Fibroblast of mammary gland (primary cell): ENCODE measurements at regions not wholly inside any gene's neighbourhood (a gene's known extent, or its start where the extent isn't known, plus 50 kb on each side); places are given as distances from the start of the nearest gene placed in this dataset.
A peak's percentile ranks its signal among the peaks of the same experiment; 100 is the strongest.

ENCODE experiments used
- DNase-seq: peaks from one replicate; pipeline ENCODE4 v3.0.0-alpha.2; 2010; ENCODE audit warnings: low read depth
- H3K4me3 ChIP-seq: 2 replicates; pipeline ENCODE4 v1.5.1; 2011; ENCODE audit warnings: low read depth, mild to moderate bottlenecking, low read length, moderate library complexity; ENCODE audit not compliant: control insufficient read depth
- TF ChIP-seq, protein P1 (sequence below): conservative IDR thresholded peaks from 2 replicates; pipeline ENCODE4 v1.5.1; 2011; ENCODE audit warnings: low read depth, low read length, inconsistent platforms; ENCODE audit not compliant: control insufficient read depth, insufficient read depth

GRCh38 chr2:120919771-120920453 is 184.2 kb downstream of the GLI2 start:
- no peak overlapping the region for H3K4me3 ChIP-seq
- TF ChIP-seq, protein P1, sequence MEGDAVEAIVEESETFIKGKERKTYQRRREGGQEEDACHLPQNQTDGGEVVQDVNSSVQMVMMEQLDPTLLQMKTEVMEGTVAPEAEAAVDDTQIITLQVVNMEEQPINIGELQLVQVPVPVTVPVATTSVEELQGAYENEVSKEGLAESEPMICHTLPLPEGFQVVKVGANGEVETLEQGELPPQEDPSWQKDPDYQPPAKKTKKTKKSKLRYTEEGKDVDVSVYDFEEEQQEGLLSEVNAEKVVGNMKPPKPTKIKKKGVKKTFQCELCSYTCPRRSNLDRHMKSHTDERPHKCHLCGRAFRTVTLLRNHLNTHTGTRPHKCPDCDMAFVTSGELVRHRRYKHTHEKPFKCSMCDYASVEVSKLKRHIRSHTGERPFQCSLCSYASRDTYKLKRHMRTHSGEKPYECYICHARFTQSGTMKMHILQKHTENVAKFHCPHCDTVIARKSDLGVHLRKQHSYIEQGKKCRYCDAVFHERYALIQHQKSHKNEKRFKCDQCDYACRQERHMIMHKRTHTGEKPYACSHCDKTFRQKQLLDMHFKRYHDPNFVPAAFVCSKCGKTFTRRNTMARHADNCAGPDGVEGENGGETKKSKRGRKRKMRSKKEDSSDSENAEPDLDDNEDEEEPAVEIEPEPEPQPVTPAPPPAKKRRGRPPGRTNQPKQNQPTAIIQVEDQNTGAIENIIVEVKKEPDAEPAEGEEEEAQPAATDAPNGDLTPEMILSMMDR, result no peak
- peak; percentile 44 for DNase-seq

DNA sequence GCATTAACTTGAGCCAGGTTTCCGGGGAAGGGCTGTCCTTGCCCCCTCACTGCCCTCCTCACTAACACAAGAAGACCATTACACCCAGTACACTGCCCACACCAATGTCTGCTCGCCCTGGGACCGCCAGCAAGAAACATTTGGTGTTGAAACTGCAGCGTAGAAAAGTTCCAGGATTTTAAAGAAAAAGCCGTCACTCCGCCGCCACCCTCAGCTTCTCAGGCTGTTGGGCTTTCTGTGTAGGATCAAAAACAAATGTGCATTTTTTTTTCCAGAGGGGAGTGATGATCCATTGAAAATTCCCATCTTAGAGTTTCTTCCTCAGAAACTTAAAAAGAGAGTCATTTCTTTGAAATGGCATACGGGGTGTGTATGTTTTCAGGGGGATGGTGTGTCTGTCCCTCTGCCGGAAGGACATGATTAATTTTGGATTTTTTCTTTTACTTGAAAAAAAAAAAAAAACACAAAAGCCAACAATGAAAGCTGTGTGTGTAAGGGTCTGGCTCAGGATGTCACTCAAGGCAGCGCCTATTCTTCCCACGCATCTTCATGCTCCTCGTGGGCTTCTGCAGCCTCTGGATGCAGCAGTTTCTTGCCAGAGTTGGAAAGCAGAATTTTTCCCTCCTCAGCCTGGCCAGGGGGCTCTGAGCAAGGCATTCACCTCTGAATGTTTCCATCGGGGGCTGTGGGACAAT is 184.9 kb downstream of the GLI2 start:
- no peak overlapping the region for H3K4me3 ChIP-seq
- no peak for DNase-seq
- TF ChIP-seq, protein P1, result no peak

- no peak overlapping the region for H3K4me3 ChIP-seq
- TF ChIP-seq, protein P1, result no peak
- no peak for DNase-seq
These were observed 185.8 kb downstream of the GLI2 start for GRCh38 chr2:120921457-120921856.

DNA sequence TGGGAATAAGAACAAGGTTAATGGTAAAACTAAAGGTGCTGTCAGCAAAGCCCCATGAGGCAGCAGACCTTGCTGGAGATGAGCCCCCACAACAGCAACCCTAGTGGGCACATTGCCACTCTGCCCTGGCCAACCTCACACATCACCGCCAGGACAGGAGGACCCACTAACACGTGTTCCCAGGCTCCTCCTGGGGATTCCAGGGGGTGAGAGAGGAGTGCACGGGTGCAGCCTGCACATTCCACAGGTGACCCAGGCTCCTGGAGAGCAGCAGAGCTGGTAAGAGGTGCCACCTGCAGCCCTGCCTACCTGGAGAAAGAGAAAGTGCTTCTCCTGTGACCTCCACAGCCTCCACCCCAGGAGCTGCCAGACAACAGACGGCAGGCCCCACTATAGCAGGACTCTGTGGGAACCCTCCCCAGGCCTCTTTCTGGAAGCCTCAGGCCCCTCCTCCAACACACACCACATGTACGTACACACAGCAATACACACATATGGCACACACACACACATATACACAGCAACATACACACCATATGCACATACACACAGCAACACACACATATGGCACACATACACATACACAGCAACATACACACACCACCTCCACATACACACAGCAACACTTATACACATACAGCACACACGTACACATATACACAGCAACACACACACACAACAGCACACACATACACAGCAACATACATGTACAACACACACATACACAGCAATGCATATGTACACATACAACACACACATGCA is 187.1 kb downstream of the GLI2 start:
- H3K4me3 ChIP-seq, result no peak overlapping the region
- no peak for DNase-seq
- TF ChIP-seq, protein P1, result no peak

GRCh38 chr2:120923426-120923825 is 187.8 kb downstream of the GLI2 start:
- no peak overlapping the region for H3K4me3 ChIP-seq
- no peak for DNase-seq
- TF ChIP-seq, protein P1, result no peak

- TF ChIP-seq, protein P1, result no peak
- no peak overlapping the region for H3K4me3 ChIP-seq
- DNase-seq, result no peak
These were observed 189.3 kb downstream of the GLI2 start for GRCh38 chr2:120924924-120925323.
